GM12865 (cell line): ENCODE measurements at regions not wholly inside any gene's neighbourhood (a gene's known extent, or its start where the extent isn't known, plus 50 kb on each side); places are given as distances from the start of the nearest gene placed in this dataset.

Experiments
- DNase-seq: peaks from one replicate; pipeline ENCODE4 v3.0.0; 2010; ENCODE audit warnings: low read depth
- H3K4me3 ChIP-seq: 2 replicates; pipeline ENCODE4 v1.5.1; 2011; ENCODE audit warnings: mild to moderate bottlenecking, low read depth, low read length, control low read depth
- CTCF ChIP-seq: IDR thresholded peaks from 2 replicates; pipeline ENCODE4 v1.5.1; 2011; ENCODE audit warnings: low read length, control low read depth, low read depth, inconsistent platforms; ENCODE audit not compliant: insufficient read depth; ENCODE audit errors: missing control alignments

DNA sequence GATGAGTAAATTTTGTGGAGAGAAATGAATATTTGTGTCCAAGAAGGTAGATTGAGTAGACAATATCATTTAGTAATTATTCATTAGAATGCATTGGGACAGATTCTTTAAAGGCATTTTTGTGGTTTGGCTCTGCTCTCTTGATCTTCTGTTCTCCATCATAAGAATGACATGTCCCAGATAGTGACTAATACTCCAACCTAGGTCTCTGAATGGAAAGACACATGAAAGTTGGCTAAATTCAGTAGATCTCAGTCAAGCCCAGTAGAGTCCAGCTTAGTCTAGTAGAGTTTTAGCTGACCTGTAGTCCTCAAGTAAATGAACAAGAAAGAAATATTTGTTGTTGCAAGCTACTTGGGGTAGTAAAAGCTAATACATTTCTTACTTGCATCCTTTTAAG lies 61.8 kb upstream of the DNAH14 start:
- DNase-seq = no peak
- no peak for TF ChIP-seq CTCF
- no peak overlapping the region for H3K4me3 ChIP-seq

GRCh38 chr1:224872832-224873433 lies 56.5 kb upstream of the DNAH14 start:
- no peak for TF ChIP-seq CTCF
- DNase-seq = no peak
- H3K4me3 ChIP-seq = no peak overlapping the region

GRCh38 chr1:224873434-224874369 lies 55.8 kb upstream of the DNAH14 start:
- no peak for DNase-seq
- no peak for TF ChIP-seq CTCF
- no peak overlapping the region for H3K4me3 ChIP-seq

GRCh38 chr1:224874775-224875174 lies 54.7 kb upstream of the DNAH14 start:
- H3K4me3 ChIP-seq = no peak overlapping the region
- DNase-seq = no peak
- no peak for TF ChIP-seq CTCF

DNA sequence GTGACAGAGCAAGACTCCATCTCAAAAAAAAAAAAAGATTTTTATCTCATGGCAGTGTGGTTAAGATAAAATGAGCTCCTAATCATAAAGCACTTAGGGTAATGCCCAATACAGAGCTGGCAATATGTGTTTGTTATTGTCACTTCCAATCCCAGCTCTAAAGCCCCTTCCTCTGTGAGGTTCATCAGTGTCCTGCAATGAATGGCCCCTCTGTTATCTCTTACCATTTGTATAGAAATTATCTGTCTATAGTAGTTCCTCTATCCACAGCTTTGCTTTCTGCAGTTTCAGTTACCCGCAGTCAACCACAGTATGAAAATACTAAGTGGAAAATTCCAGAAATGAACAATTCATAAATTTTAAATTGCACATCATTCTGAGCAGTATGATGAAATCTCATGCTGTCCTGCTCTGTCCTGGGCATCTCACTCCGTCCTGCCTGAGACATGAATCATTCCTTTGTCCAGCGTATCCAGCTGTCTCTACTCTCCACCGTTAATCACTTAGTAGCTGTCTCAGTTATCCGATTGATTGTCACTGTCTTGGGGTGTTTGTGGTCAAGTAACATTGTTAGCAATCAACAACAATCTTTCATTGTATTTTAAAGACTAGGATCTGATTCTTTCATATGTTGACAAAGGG lies 50.2 kb upstream of the DNAH14 start:
- no peak overlapping the region for H3K4me3 ChIP-seq
- TF ChIP-seq CTCF = no peak
- DNase-seq = no peak
